ENCODE measurements at regions not wholly inside any gene's neighbourhood (a gene's known extent, or its start where the extent isn't known, plus 50 kb on each side); places are given as distances from the start of the nearest gene placed in this dataset.

- no peak for TF ChIP-seq EZH2 (IDR thresholded peaks at IDR 0.05; ENCODE audit: insufficient read depth, low read length)
- no peak overlapping the region for H3K4me3 ChIP-seq (ENCODE audit: insufficient read depth, low read depth, low read length)
- H3K36me3 Mint-ChIP-seq (ENCODE audit: low read depth, unreplicated experiment), result no peaks in the 10 kb centered on the region
- H3K27me3 Mint-ChIP-seq (ENCODE audit: low read depth, unreplicated experiment), result peaks cover 8% of the 10 kb centered on the region
- H4K20me1 ChIP-seq (ENCODE audit: insufficient read depth, low read length), result no peaks in the 10 kb centered on the region
- H3K4me1 ChIP-seq (ENCODE audit: insufficient read depth, low read length), result no peaks in the 10 kb centered on the region
- H3K27me3 ChIP-seq (ENCODE audit: insufficient read depth, low read length), result no peaks in the 10 kb centered on the region
- H3K9me3 Mint-ChIP-seq (ENCODE audit: unreplicated experiment), result peaks cover 7% of the 10 kb centered on the region
- H3K36me3 ChIP-seq (ENCODE audit: insufficient read depth, low read length), result no peaks in the 10 kb centered on the region
- no peak overlapping the region for H3K9ac ChIP-seq (ENCODE audit: low read length)
- no peak overlapping the region for H2AFZ ChIP-seq (ENCODE audit: low read depth, low read length)
- peaks cover 7% of the 10 kb centered on the region for H3K4me1 Mint-ChIP-seq (ENCODE audit: low read depth, unreplicated experiment)
- DNase-seq (ENCODE audit: low read depth), result peak; percentile 13
- no peak for FAIRE-seq
- peaks cover 2% of the 10 kb centered on the region for H3K9me3 ChIP-seq (ENCODE audit: insufficient read depth, low read depth, low read length)
- no peak overlapping the region for H3K4me2 ChIP-seq (ENCODE audit: low read length)
- no peak overlapping the region for H3K4me3 Mint-ChIP-seq (ENCODE audit: unreplicated experiment)
- no peaks in the 10 kb centered on the region for H3K79me2 ChIP-seq (ENCODE audit: insufficient read depth, low read length)
- peak overlapping the region; percentile 91 for H3K27ac Mint-ChIP-seq (ENCODE audit: unreplicated experiment)
- no peak overlapping the region for H3K27ac ChIP-seq (ENCODE audit: low read depth, low read length)
Observed at GRCh38 chr18:45227001-45227742, 388.1 kb upstream of the SLC14A2 start.

- Histone ChIP-seq H3K27ac (ENCODE audit: low read depth, low read length) (no peak overlapping the region), H3K27me3 (ENCODE audit: insufficient read depth, low read length) (no peaks in the 10 kb centered on the region), H3K9ac (ENCODE audit: low read length) (no peak overlapping the region), H3K79me2 (ENCODE audit: insufficient read depth, low read length) (no peaks in the 10 kb centered on the region), H3K4me1 (ENCODE audit: insufficient read depth, low read length) (no peaks in the 10 kb centered on the region), H2AFZ (ENCODE audit: low read depth, low read length) (no peak overlapping the region), H4K20me1 (ENCODE audit: insufficient read depth, low read length) (no peaks in the 10 kb centered on the region), H3K36me3 (ENCODE audit: insufficient read depth, low read length) (no peaks in the 10 kb centered on the region), H3K4me2 (ENCODE audit: low read length) (no peak overlapping the region), H3K4me3 (ENCODE audit: insufficient read depth, low read depth, low read length) (no peak overlapping the region), H3K9me3 (ENCODE audit: insufficient read depth, low read depth, low read length) (peaks cover 2% of the 10 kb centered on the region)
- Mint-ChIP-seq H3K27me3 (ENCODE audit: low read depth, unreplicated experiment) (peaks cover 8% of the 10 kb centered on the region), H3K9me3 (ENCODE audit: unreplicated experiment) (peaks cover 4% of the 10 kb centered on the region), H3K4me3 (ENCODE audit: unreplicated experiment) (no peak overlapping the region), H3K36me3 (ENCODE audit: low read depth, unreplicated experiment) (no peaks in the 10 kb centered on the region), H3K4me1 (ENCODE audit: low read depth, unreplicated experiment) (peaks cover 8% of the 10 kb centered on the region), H3K27ac (ENCODE audit: unreplicated experiment) (peak overlapping the region; percentile 54)
- FAIRE-seq (no peak), DNase-seq (ENCODE audit: low read depth) (no peak)
- TF ChIP-seq CTCF (IDR thresholded peaks at IDR 0.05; ENCODE audit: insufficient read depth, low read depth, low read length) (no peak), EZH2 (IDR thresholded peaks at IDR 0.05; ENCODE audit: insufficient read depth, low read length) (no peak)
Observed at GRCh38 chr18:45228796-45229388, 386.4 kb upstream of the SLC14A2 start.

GRCh38 chr18:45231617-45232016 is 383.7 kb upstream of the SLC14A2 start:
- Histone ChIP-seq H3K79me2 (ENCODE audit: insufficient read depth, low read length) (no peaks in the 10 kb centered on the region), H2AFZ (ENCODE audit: low read depth, low read length) (no peak overlapping the region), H3K36me3 (ENCODE audit: insufficient read depth, low read length) (no peaks in the 10 kb centered on the region), H3K4me2 (ENCODE audit: low read length) (no peak overlapping the region), H3K27ac (ENCODE audit: low read depth, low read length) (no peak overlapping the region), H3K4me3 (ENCODE audit: insufficient read depth, low read depth, low read length) (no peak overlapping the region), H3K4me1 (ENCODE audit: insufficient read depth, low read length) (no peaks in the 10 kb centered on the region), H3K9ac (ENCODE audit: low read length) (no peak overlapping the region), H3K9me3 (ENCODE audit: insufficient read depth, low read depth, low read length) (peaks cover 2% of the 10 kb centered on the region), H3K27me3 (ENCODE audit: insufficient read depth, low read length) (no peaks in the 10 kb centered on the region), H4K20me1 (ENCODE audit: insufficient read depth, low read length) (no peaks in the 10 kb centered on the region)
- Mint-ChIP-seq H3K9me3 (ENCODE audit: unreplicated experiment) (no peaks in the 10 kb centered on the region), H3K4me3 (ENCODE audit: unreplicated experiment) (no peak overlapping the region), H3K4me1 (ENCODE audit: low read depth, unreplicated experiment) (peaks cover 8% of the 10 kb centered on the region), H3K27ac (ENCODE audit: unreplicated experiment) (no peak overlapping the region), H3K36me3 (ENCODE audit: low read depth, unreplicated experiment) (no peaks in the 10 kb centered on the region), H3K27me3 (ENCODE audit: low read depth, unreplicated experiment) (peaks cover 8% of the 10 kb centered on the region)
- no peak for FAIRE-seq
- peak; percentile 50 for DNase-seq (ENCODE audit: low read depth)
- TF ChIP-seq EZH2 (IDR thresholded peaks at IDR 0.05; ENCODE audit: insufficient read depth, low read length) (no peak), CTCF (IDR thresholded peaks at IDR 0.05; ENCODE audit: insufficient read depth, low read depth, low read length) (no peak)

Measured in astrocyte (in vitro differentiated cells and primary cell).